ENCODE measurements at regions not wholly inside any gene's neighbourhood (a gene's known extent, or its start where the extent isn't known, plus 50 kb on each side); places are given as distances from the start of the nearest gene placed in this dataset.

DNA sequence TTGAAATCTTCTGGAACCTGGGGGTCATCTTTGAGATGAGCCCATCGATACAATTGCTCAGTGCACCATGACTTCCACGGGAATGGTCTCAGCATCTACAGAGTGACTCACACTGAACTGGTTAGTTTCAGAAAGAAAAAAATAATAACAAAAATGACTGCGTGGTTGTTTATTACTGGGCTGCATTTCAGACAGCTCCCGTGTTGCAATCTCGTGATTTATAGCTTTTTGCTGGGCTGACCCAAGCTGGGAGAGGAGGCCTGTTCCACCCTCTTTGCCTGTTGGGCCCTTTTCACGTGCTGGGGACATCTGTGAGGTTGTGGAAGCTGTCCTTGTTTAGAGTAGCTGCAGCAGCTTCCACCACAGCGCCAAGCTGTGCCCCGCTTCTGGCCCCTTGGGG lies 225.5 kb downstream of the BMP7 start:
- TF ChIP-seq, protein P1, sequence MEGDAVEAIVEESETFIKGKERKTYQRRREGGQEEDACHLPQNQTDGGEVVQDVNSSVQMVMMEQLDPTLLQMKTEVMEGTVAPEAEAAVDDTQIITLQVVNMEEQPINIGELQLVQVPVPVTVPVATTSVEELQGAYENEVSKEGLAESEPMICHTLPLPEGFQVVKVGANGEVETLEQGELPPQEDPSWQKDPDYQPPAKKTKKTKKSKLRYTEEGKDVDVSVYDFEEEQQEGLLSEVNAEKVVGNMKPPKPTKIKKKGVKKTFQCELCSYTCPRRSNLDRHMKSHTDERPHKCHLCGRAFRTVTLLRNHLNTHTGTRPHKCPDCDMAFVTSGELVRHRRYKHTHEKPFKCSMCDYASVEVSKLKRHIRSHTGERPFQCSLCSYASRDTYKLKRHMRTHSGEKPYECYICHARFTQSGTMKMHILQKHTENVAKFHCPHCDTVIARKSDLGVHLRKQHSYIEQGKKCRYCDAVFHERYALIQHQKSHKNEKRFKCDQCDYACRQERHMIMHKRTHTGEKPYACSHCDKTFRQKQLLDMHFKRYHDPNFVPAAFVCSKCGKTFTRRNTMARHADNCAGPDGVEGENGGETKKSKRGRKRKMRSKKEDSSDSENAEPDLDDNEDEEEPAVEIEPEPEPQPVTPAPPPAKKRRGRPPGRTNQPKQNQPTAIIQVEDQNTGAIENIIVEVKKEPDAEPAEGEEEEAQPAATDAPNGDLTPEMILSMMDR (IDR thresholded peaks at IDR 0.05): no peak
- TF ChIP-seq POLR2A (IDR thresholded peaks at IDR 0.05): no peak
- TF ChIP-seq EP300 (IDR thresholded peaks at IDR 0.05; ENCODE audit: low read depth): no peak
